ENCODE measurements at regions not wholly inside any gene's neighbourhood (a gene's known extent, or its start where the extent isn't known, plus 50 kb on each side); places are given as distances from the start of the nearest gene placed in this dataset.

GRCh38 chr20:20892328-20892727, 179.9 kb upstream of the RALGAPA2 start (continued):
- TF ChIP-seq MLLT1 (IDR thresholded peaks at IDR 0.05) = no peak

- no peaks in the 10 kb centered on the region for H3K79me2 ChIP-seq (ENCODE audit: control insufficient read depth, insufficient read depth, low read length)
- peaks cover 4 to 28% of the 10 kb centered on the region in 2 experiments; a peak in 4 of 5 replicates for H3K27me3 ChIP-seq (ENCODE audit: control insufficient read depth in 2 of 2, insufficient read depth in 2 of 2, low read length in 2 of 2)
- in situ Hi-C loops (cut with MboI) (no loop called here), intact Hi-C loops (cut with micrococcal nuclease) (no loop called here)
- H2AFZ ChIP-seq (ENCODE audit: low read depth, low read length) = no peak overlapping the region
- POLR2A ChIA-PET = no interaction called here
- H3K36me3 ChIP-seq (ENCODE audit: control insufficient read depth, insufficient read depth, low read length) = no peaks in the 10 kb centered on the region
- no peaks in the 10 kb centered on the region for H4K20me1 ChIP-seq (replicated peaks; ENCODE audit: control insufficient read depth, insufficient read depth, low read length)
- no TSS peak for BruUV-seq (replicated peaks)
- H3K4me3 ChIP-seq = no peak overlapping the region
- H3K27ac ChIP-seq (ENCODE audit: extremely low read depth, low read depth, low read length) = no peak overlapping the region
- H3K9me1 ChIP-seq (ENCODE audit: control insufficient read depth, insufficient read depth, low read length) = no peaks in the 10 kb centered on the region
- ATAC-seq (no peak), DNase-seq (ENCODE audit: extremely low read depth in 1 of 4, low spot score in 3 of 4) (no peak), FAIRE-seq (no peak)
- H3K9ac ChIP-seq (ENCODE audit: insufficient read depth in 1 of 2, low read depth in 2 of 2, low read length in 2 of 2) = no peak overlapping the region
- CTCF ChIA-PET (ENCODE audit: low intra/inter-chr PET ratio) = no interaction called here
- H3K9me3 ChIP-seq (replicated peaks; ENCODE audit: control insufficient read depth, insufficient read depth, low read depth, low read length) = no peaks in the 10 kb centered on the region
- H3K4me1 ChIP-seq (replicated peaks in 1 of 2; ENCODE audit: control insufficient read depth in 2 of 2, insufficient read depth in 2 of 2, low read length in 2 of 2) = no peaks in the 10 kb centered on the region; a peak in 1 of 5 replicates
- no peak overlapping the region for H3K4me2 ChIP-seq (ENCODE audit: insufficient read depth, low read length)
- 1% methylated on average over 6 of the region's 6 CpGs for WGBS (ENCODE audit: insufficient coverage, low coverage, missing lambda C conversion rate)
- TF ChIP-seq NONO (IDR thresholded peaks at IDR 0.05; ENCODE audit: low read depth in 2 of 2, low read length in 1 of 2) = no peak
- no peak for TF ChIP-seq HMBOX1 (IDR thresholded peaks at IDR 0.05)
- TF ChIP-seq RREB1 (CRISPR knock-in tag; IDR thresholded peaks at IDR 0.05) = no peak
- TF ChIP-seq ZNF431 (CRISPR knock-in tag; IDR thresholded peaks at IDR 0.05) = no peak
- TF ChIP-seq ZNF224 (CRISPR knock-in tag; IDR thresholded peaks at IDR 0.05) = no peak
- no peak for TF ChIP-seq TRIM28 (IDR thresholded peaks at IDR 0.05)
- no peak for TF ChIP-seq HMGXB4 (CRISPR knock-in tag; IDR thresholded peaks at IDR 0.05)
- TF ChIP-seq TAL1 (IDR thresholded peaks at IDR 0.05) = no peak
- no peak for TF ChIP-seq HINFP (tag; conservative IDR thresholded peaks at IDR 0.05; ENCODE audit: low read depth)
Measured at GRCh38 chr20:20890751-20891150, 178.3 kb upstream of the RALGAPA2 start.

All from K562 (cell line).